NCI-H1930 (cell line): ENCODE measurements at regions not wholly inside any gene's neighbourhood (a gene's known extent, or its start where the extent isn't known, plus 50 kb on each side); places are given as distances from the start of the nearest gene placed in this dataset.

Source experiments
- DNase-seq, 2 experiments: peaks; one replicate each; lab custom pipeline; 2025; lab: John Stamatoyannopoulos, UW

- no peak for DNase-seq
Observed at GRCh38 chr12:91395628-91396135, 213.1 kb upstream of the DCN start.

DNA sequence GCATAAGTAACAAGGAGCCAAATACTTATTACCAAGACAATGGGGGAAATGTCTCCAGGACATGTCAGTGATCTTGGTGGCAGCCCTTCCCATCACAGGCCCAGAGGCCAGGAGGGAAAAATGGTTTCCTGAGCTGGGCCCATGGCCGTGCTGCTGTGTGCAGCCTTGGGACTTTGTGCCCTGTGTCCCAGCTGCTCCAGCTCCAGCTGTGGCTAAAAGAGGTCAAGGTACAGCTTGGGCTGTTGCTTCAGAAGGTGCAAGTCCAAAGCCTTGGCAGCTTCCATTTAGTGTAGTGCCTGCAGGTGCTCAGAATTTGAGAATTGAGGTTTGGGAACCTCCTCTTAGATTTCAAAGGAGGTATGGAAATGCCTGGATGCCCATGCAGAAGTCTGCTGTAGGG lies 212.3 kb upstream of the DCN start:
- DNase-seq = no peak

DNA sequence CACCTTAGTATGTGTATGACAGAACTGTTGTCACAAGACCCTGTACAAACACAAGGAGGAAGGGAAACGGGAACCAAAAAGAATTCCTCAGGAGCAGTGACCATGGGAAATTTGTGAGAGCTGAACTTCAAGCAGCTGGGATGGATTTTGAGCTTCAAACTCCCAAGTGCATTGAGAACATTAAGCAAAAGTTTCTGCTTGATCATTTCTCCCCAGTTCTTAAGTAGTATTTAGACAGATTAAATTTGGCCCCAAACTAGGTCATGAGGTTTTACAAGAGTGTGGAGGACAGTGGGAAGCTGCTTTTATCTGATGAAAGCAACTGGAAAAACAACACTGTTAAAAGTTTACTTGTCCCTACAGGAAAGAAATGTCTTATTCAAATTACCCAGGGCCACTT lies 206.0 kb upstream of the DCN start:
- no peak for DNase-seq

DNA sequence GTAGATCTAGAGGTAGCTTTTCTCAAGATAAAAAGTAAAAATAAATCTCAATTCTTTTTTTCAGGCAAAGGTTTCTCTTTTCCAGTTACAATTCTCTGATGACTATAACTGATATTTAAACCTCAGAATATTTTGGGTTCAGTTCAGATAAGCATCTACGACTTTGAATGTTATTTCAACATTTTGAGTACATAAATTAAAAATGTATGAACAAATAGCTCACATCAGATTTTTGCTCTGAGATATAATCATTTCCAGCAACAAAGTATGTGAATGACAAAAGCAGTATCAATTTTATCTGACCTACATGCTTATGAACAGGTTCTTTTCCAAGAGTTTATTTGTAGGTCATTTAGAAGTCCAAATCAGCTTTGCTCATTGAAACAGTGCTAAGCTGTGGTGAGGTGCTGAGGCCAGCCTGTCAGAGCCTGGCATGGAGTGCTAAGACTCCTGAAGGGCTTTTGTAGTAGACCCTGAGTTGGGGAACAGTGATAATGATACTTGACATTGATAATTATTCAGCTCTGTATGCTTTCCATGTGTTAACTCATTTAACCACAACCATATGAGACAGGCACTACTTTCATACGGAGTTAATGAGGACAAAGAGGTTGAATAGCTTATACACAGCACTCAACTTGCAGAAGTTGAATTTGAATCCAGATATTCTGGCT lies 205.0 kb upstream of the DCN start:
- DNase-seq = no peak

DNA sequence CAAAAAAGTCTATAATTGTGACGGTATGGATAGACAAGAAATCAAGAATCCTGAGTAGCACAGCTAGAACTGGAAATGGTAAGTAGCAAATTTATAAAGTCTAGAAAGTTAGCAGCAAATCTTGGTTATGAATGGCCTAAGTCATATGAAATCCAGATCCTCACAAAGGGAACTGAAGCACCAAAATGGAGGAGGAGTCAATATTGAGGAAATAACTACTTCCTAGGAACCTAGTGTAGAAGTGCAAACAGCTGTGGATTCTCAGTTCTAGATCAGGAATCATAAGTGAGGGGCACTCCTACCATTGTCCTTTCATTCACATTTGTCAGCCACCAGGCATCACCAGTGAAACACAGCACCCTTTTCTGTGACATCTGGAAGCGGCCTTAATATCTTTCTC lies 202.2 kb upstream of the DCN start:
- DNase-seq = no peak

DNA sequence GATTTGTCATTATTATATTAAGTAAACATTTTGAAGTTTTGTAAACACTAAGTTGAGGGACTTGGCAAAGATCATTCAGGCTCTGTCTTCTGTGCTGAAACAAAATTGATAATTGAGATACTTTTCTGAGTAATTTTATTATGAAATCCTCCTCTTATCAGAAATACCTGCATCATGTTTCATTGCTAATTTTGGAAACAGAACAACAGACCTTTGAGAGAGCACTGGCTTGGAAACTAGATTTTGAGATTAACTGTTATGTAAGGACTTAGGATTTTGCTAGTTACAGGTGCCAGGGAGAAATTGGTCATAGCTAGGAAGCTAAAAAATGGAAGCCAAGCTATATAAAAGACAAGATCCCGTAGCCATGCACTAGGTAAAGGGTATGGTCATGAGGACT lies 201.7 kb upstream of the DCN start:
- DNase-seq = no peak

DNA sequence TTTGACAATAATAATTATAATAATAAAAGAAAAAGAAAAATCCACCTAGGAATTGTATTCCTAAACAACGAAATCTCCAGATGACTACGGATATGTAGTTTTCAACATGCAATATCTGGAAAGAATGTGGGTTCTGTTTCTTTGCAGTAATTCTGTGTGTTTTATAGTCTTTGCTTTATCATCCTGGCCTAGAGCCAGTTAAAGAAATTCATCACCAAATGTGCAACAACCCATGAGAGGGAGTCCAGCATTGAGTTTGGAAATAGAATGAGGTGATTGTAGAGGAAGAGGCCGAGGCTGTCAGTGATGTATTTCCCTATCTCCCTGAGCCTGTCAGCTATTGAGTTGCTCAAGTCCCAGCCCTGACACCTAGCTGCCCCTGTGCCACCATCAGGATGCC lies 200.5 kb upstream of the DCN start:
- DNase-seq = no peak

DNA sequence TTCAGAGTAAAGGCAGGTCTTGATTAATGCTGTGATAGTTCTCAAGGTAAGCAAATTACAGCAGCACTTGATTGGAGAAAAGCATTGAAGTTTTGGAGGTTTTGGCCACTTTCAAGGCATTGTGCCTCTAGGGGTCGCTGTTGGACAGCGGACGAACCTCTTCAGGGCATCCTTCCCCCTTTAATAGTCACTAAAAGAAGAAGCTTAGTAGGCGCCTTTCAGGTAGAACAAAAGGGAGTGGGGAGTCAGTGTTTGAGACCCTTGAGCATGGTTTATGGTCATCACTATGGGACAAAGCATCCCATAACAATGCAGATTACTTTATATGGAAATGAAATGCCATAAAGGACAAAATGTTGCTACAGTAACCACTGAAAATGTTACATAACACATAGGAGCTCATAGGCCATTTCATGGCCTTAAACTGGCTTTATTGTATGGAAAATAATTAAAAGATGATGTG lies 199.5 kb upstream of the DCN start:
- peak in 1 of 2 experiments; percentile 18 for DNase-seq

GRCh38 chr12:91381309-91381804 lies 198.7 kb upstream of the DCN start:
- DNase-seq = no peak

DNA sequence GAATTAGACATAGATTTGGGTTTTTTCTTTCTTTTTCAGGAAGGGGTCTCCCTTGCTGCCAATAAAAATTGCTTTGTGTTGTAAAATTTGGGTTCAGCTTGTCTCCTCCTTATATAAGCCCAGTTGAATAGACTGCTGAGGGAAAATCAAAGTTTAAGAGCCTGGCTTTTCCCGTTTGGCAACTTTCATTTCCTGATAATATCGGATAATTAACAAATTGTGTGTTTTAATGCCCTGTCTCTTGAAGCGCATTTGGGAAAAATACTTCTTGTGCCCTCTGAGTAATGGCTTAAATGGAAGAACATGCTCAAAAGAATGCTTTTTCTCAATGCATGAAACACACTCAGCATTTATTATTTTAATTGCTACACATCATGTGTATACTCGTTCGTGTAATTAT lies 198.0 kb upstream of the DCN start:
- no peak for DNase-seq

DNA sequence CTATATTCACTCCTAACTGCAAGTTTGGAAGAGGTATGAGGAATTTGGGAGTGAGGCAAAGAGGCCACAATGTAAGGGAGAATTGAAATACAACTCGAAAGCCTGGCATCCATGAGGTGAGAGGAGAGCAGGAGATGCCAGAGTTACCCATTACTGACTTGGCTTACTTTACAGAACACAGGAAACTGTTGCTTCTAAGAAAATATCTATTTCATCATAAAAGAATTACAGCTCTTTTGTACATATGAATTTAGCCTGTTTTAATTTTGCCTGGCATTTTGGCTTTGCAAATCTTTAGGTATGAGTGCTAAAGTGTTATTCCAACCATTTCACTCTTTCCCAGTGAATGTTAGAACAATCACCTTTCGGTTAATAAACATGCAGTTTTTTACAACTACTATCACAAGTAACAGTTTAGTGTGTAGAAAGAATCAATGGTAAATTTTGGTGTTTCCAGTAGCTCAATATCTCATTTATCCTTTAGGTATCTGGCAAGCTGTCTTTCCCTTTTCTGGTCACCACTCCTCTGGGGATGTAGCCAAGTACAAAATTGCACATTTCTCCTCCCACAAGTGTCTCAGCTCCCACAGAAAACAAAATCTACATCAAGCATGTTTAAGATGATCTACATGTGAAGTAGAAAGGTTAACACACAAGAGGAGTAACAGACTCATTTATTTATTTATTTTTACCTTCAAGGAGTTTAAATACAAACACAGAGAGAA lies 196.6 kb upstream of the DCN start:
- no peak for DNase-seq

DNA sequence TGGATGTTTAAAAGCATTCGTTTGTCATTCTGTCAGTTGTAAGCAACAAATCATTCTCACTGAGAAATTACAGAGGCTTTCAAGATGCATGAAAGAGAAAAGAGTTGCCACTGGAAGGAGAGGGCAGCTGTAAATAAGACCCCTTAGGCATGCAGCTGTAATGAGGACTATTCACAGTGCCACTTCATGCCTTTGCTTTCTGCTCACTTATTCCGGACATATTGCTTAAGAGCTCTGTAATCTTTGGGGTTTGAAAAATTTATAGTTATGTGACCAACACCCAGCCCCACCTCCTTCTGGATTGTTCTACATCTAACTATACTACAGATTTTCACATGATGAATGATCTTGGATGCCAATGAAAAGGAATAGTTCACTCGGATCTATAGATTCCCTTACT lies 194.8 kb upstream of the DCN start:
- no peak for DNase-seq

DNA sequence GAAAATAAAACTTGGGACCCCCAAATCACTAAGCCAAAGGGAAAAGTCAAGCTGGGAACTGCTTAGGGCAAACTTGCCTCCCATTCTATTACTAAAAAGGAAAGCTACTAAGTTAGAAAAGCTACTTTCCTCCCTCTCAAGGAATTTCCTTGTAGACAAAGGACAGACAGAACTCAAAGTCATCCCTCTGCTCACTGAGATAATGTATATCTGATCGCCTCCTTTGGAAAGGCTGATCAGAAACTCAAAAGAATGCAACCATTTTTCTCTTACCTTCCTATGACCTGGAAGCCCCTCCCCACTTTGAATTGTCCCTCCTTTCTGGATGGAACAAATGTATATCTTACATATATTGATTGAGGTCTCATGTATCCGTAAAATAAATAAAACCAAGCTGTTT lies 190.5 kb upstream of the DCN start:
- no peak for DNase-seq

- DNase-seq = no peak
Observed at GRCh38 chr12:91370086-91370868, 187.7 kb upstream of the DCN start.

DNA sequence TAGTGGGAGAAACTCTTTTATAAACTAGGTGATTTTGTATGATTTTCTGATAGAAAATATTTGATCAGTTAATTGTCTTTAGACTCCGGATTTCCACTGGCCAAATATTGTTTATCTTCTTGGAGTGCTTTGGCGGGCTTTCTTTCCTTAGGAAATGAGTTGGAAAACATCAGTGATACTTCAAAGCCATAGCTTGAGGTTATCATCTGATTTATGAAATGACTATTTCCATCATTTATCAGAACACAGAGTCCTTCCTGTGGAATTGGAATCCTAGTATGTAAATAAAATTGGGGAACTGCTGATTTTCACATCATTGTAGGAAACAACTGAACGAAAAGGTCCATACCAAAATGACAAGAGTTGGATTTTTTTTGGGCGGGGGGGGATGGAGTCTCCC lies 186.0 kb upstream of the DCN start:
- no peak for DNase-seq

DNA sequence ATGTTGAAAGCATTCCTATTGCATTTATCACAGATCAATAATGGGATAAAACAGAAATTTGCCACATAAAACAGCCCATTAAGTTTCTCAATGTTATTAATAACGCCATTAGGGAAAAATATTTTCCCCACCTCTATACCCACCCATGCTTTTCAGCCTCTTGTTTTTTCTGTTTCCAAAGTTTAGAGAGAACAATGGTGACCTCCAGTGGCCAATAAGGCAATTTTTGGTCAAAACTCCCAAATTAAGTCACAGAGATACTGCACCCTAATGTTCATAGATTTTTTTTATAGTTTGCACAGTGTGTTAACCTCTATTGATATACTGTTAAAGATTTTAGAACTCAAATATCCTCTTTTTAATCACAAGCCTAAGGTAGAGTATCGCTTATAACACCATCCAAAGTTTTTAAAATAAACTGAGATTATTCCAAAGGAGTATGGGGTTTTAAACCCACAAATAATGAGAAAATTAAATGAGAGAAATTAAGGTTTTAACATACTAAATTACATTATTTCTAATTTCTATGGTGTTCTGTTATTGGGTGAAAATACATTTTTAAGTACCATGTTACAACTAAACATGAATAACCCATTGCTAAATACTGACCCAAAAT lies 184.7 kb upstream of the DCN start:
- no peak for DNase-seq

DNA sequence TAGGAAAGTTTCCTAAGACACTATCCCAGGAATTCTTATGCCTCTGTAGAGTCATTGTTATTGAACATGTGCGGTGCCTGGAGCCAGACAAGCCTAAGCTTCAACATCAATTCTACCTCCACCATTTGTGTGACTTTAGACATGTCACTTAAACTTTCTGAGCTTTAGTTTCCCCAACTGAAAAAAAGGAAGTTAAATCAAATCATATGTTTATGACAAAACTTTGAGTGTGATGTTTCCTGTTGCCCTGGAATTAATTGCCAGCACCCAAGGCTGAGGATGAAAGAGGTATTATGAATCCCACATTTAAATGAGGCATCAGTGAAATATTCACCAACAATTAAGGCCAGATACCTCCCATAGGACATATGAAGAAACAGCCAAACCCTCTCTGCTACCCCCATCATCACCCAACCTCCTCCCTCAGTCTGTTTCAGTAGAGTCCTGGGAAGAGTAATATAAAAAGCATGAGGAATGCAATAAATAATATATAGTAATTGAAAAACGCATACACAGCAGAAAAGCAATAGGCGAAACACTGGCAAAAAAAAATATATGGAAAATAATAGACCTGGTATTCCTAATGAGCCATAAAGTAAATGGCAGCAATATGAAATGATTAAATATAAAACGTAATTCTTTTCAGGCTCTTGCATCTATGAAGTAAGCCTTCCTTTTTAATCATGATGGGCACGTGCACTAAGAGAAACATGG lies 182.0 kb upstream of the DCN start:
- no peak for DNase-seq

- DNase-seq = peak in 1 of 2 experiments; percentile 6
Observed at GRCh38 chr12:91361864-91362263, 179.2 kb upstream of the DCN start.

- DNase-seq = no peak
Observed at GRCh38 chr12:91357381-91357780, 174.8 kb upstream of the DCN start.

DNA sequence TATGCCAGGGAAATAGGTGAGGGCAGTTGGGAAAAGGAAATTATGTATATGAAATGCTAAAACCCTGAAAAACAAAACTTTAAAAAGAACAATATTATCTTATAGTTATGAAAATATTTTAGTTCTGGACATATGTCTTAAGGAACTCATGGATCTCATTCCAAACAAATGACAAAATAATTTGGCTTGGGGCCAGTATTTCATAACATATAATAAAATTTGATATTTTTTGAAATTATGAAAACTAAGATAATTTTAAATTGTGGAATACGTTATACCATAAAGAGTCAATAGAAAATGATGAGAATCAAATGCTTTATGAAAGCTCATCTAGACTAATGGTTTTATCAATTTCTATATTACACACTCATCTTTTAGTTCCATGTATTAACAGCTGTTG lies 173.8 kb upstream of the DCN start:
- no peak for DNase-seq
